Medulla oblongata (tissue), 1 donor: ENCODE measurements at regions not wholly inside any gene's neighbourhood (a gene's known extent, or its start where the extent isn't known, plus 50 kb on each side); places are given as distances from the start of the nearest gene placed in this dataset.

Source experiments
- DNase-seq: peaks from one replicate; pipeline ENCODE4 v3.0.0-alpha.2; 2015; ENCODE audit errors: extremely low spot score

DNA sequence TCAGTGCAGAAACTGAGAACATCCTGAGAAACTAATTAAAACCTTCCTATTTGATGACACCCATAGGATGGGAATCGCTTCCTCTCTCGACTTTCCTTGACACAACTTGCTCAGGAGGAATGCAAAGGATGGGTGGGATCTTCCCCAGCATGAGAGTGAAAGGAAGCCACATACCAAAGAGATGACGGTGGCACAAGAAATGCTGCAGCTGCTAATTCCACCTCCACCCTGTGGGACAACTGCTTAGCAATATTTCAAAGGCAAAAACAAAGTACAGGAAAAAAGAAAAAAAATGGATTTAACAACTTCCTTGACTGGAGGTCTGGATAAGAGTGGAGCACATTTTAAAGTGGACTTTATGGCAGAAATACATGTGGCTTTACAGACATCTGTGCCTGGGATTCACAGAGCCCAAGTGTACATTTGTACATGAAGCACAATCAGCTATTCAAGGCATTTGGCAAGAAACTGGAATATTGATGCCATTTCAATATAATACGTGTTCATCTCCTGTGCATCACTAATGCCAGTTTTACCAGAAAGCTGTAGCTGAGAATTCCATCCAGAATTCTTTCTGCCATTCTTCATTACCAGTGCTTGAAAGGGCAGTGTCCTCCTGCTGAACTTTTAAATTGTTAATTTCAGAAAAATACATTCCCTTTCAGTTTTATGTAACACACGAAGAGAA lies 359.2 kb upstream of the ACTBL2 start:
- DNase-seq: no peak

DNA sequence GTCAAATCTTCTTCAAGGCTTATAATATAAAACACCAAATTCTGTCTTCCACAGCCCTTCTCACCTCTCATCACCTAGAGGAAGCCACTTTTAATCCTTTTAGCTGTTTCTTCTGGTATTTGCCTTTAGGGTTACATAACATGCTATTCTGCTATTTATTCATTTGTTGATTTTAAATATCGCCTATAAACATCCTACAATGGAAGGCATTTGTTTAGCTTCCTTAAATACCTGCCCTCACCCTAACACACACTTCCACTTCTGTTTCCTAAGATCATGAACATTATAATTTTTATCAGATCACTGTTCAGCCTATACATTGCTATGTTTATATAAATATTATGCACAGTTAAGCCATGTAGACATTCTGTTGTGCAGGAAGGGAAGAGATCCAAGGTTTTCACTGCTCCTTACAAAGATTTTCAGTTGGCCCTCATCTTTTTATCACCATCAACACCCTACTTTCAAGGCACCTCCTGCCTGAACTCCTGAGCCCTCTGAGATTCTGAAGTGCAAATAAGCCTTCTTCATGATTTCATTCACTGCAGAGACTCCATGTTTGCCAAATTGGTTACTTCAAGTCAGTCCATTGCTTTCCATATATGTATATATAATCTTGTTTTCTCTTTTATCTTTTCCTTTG lies 356.9 kb upstream of the ACTBL2 start:
- no peak for DNase-seq

DNA sequence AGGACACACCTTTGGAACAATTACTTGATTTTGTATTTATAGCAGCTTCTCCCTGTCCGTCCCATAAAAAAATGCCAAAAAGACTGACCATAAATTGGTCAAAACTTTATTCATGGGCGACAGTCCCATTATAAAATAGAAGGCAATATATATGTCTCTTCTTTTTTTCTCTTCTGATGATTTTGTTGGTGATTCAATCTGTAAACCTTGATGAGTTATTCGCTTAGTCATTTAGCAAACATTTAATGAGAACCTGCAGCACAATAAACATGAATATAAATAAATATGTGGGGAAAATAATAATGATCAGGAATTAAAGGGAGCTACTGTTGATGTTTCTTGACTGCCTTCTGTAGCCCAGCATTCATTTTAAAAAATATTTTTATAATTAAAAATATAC lies 356.4 kb upstream of the ACTBL2 start:
- no peak for DNase-seq

- no peak for DNase-seq
Measured at GRCh38 chr5:57836921-57837320, 354.3 kb upstream of the ACTBL2 start.

- no peak for DNase-seq
Measured at GRCh38 chr5:57836331-57836730, 353.7 kb upstream of the ACTBL2 start.

DNA sequence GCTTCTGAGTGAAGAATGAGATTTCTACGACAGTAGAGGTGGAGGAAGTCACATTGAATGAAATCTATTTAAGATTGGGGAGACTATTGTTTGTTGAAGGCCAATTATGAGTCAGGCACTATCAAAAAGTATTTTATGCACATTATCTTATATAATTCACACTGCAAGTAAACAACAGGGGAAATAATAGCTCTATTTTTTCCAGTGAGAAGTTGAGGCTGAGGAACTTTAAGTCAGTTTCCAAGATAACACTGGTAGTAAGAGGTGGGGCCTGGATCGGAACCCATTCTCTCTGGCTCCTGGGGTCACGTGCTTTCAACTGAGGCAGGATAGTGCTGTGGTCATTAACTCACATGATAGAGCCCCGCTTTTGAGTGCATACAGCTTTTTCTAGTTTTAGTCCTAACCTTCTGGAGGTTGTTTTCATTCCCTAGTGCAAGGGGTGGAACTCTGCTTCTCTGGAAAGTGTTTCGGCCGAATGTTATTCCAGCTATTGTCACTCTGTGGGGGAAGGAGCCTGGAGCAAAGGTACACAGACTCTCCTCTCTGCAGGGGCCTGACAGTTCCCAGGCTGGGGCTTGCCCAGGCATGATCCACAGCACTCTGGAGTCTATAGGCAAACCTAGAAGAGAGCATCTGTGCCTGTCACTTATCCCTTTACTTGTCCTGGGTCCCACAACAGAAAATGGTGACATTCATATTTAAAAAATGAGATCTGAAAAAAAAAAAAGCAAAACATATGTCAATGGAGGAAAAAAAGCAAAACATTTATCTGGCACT lies 352.4 kb upstream of the ACTBL2 start:
- no peak for DNase-seq

GRCh38 chr5:57833489-57833888 lies 350.9 kb upstream of the ACTBL2 start:
- DNase-seq: no peak

- DNase-seq: no peak
Measured at GRCh38 chr5:57832875-57833274, 350.3 kb upstream of the ACTBL2 start.

DNA sequence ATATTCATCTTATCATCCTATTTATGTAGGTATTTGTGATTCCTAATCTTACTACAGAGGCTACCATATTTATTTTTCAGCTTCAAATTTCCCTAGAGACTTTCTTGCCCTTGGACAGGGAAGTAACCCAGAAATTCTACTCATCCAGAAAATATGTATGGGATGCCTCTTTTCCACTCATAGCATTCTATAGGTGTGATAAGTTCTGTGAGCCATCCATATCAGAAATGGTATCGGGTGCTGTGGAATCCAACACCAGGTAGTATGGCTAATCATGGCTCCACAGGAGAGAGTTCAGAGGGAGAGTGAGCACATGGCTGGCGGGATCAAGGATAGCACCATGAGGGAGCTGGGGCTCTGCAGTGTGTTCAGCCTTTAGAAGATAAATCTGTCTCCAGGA lies 349.3 kb upstream of the ACTBL2 start:
- no peak for DNase-seq

GRCh38 chr5:57831090-57831489 lies 348.5 kb upstream of the ACTBL2 start:
- DNase-seq: no peak

DNA sequence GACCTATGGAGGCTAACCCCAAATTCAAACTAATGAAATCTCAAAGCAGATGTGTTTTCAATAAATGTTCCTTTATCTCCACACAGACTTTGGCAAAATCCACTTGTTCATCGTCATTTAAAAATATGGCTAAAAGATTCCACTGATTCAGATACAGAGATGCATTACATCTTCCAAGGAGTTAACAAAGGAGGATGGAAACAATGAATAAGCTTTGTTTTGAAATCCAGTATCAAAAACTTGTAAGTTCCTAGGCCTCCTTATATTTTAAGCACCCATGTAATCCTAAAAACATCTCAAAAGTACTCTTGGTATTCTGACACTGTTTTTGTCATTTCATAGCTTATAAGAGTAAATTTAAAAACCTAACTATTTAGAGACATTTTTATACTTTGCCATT lies 345.6 kb upstream of the ACTBL2 start:
- DNase-seq: no peak

DNA sequence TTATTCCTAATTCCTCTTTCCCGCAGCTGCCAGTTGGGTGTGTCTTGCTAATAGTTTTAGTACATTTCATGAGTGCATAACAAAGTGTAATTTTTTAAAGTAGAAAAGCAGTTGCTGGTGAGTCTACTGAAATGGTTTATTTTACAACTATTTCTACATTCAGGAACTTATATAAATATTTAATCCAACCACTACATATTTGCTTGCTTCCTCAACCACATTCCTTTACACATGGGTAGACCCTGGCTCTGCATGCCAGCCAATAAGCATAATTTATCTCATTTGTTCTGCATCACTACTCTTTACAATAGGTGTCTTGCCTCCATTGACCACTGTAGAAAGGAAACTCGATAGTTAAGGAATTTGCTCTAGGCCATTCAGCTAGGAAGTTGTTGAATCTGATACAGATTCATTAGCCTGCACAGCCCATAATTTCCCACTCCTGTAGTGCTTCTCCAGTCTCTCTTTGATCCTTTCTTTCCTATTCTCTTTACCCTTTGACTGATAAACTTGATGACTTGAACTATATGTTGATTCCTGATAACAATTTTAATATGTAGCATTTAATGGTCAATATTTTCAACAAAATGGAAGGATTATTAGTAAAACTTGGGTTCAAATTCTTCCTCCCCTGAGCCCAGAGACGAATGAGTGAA lies 342.5 kb upstream of the ACTBL2 start:
- no peak for DNase-seq

- no peak for DNase-seq
Measured at GRCh38 chr5:57824623-57825022, 342.0 kb upstream of the ACTBL2 start.

DNA sequence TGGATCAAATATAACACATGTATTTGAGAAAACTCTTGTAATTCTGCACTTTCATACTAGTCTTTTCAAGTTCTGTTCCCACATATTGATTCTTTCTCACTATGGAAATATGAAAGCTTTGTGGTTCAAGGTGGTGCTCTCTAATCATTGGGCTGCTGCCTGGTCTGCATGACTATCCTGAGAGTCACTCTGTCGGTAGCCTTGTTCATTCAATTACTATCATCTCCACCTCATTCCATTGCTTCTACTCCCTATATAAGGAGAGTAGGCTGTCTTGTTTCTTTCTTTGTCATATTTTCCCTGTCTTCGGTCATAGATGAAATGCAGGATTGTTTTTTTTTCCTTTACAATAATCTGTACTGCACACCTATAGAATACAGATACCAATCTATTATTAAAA lies 341.4 kb upstream of the ACTBL2 start:
- DNase-seq: no peak

- no peak for DNase-seq
Measured at GRCh38 chr5:57822651-57823050, 340.0 kb upstream of the ACTBL2 start.

GRCh38 chr5:57818397-57818796 lies 335.8 kb upstream of the ACTBL2 start:
- no peak for DNase-seq

DNA sequence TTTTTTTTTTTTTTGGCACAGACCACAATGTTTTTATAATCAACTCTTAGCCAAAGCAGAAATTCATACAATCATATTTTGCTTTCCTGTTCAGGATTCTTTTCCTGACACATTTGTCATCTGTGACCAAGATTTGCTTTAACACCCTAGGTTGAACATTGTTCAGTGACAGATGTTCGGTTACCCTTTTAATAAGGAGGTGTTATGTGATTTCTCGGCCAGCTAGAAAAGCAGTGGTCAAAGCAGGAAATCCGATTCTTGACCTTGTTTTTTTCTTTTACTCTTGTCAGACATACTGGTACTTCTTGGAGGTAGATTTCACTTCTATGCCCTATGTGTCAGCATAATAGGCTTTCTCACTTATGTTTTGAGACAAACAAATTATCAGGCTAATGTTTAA lies 335.3 kb upstream of the ACTBL2 start:
- DNase-seq: no peak

DNA sequence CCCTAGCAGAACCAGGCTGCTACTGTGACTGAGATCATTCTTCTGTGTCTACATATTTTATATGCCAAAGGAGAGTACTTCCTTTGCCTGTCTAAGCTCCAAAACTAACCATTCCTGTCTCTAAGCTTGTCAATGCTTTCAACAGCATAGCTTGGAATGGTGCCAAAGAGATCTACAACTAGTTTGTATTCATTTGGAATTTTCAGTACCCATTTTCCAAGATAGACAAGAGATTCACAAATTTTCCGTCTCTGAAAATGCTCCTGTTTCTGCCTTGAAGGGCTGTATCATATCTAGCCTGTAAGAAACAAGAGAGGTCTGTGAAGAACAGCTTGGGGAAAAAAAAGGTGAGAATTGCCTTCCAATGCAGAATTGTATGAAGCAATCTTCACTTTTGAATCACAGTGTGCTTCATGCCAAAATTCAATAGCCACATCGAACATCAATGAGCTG lies 334.4 kb upstream of the ACTBL2 start:
- DNase-seq: no peak

DNA sequence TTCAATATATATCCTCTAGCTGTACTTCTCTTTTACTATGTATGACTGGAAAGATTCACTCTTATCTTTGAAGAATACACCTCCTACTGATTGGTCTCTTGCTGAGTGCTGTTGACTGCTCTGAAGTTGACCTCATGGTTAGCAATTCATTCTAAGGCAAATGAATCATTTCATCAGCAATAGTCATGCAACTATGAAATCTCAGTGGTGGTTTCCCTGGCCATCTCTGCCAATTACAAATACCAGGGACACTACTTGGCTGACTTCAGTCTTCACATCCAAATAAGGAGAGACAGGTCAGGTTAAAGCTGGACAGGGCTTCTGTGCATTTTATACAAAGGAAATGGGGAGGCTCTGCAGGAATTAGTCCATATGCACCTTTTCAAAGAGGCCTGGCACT lies 333.5 kb upstream of the ACTBL2 start:
- no peak for DNase-seq

DNA sequence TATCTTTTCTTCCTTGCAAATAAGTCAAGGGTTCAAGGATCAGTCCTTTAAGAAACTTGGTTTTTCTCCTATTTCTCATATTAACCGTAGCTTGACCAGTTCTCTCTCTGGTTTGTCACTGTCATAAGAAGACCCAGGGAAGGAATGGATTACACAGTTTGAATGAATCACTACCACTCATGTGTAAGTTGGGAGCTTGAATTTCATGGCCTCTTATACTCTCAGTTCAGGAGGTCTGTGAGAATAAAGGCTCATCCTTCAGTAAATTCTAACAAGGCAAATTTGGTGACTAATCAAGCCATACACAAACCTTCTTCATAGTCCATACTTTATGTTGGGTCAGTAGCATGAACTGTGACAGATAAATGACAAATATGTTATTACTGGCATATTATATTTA lies 323.1 kb upstream of the ACTBL2 start:
- DNase-seq: no peak

- no peak for DNase-seq
Measured at GRCh38 chr5:57805170-57805569, 322.6 kb upstream of the ACTBL2 start.

DNA sequence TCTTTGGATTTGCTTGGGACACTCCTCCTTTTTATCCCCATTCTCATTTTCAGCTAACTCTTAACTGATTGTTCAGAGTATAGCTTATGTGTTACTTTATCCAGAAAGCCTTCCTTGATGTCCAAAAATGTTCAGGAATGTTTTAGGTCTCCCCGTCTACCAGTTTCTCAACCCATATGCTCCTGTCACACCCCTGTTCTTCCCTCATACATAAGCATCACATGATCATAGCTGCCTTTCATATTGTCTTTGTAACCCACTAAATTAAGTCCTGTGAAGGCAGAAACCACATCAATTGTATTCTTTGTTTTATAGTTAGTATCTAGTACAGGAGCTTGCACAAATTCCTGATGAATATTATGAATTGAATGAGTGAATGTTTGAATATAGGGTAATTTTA lies 321.9 kb upstream of the ACTBL2 start:
- DNase-seq: no peak
